ENCODE measurements at regions not wholly inside any gene's neighbourhood (a gene's known extent, or its start where the extent isn't known, plus 50 kb on each side); places are given as distances from the start of the nearest gene placed in this dataset.
A peak's percentile ranks its signal among the peaks of the same experiment; 100 is the strongest.

GRCh38 chr4:36966756-36967460, 277.6 kb upstream of the NWD2 start:
- DNase-seq = peak; percentile 21

GRCh38 chr4:36979533-36979932, 265.0 kb upstream of the NWD2 start:
- no peak for DNase-seq

- DNase-seq = no peak
Observed at GRCh38 chr4:36990128-36990872, 254.2 kb upstream of the NWD2 start.

- DNase-seq = no peak
Observed at GRCh38 chr4:36997727-36998126, 246.8 kb upstream of the NWD2 start.

- no peak for DNase-seq
Observed at GRCh38 chr4:37000281-37000680, 244.3 kb upstream of the NWD2 start.

- no peak for DNase-seq
Observed at GRCh38 chr4:37001688-37002436, 242.7 kb upstream of the NWD2 start.

- DNase-seq = no peak
Observed at GRCh38 chr4:37002625-37003024, 241.9 kb upstream of the NWD2 start.

GRCh38 chr4:37008199-37008598, 236.3 kb upstream of the NWD2 start:
- DNase-seq = no peak

GRCh38 chr4:37014584-37014983, 230.0 kb upstream of the NWD2 start:
- DNase-seq = no peak

- no peak for DNase-seq
Observed at GRCh38 chr4:37015391-37015790, 229.2 kb upstream of the NWD2 start.

GRCh38 chr4:37023504-37023903, 221.0 kb upstream of the NWD2 start:
- DNase-seq = no peak

- DNase-seq = no peak
Observed at GRCh38 chr4:37023996-37024395, 220.5 kb upstream of the NWD2 start.

GRCh38 chr4:37040816-37041215, 203.7 kb upstream of the NWD2 start:
- DNase-seq = no peak

- DNase-seq = no peak
Observed at GRCh38 chr4:37043342-37043741, 201.2 kb upstream of the NWD2 start.

- no peak for DNase-seq
Observed at GRCh38 chr4:37051111-37051510, 193.4 kb upstream of the NWD2 start.

GRCh38 chr4:37051866-37052265, 192.7 kb upstream of the NWD2 start:
- DNase-seq = no peak

- no peak for DNase-seq
Observed at GRCh38 chr4:37054531-37055077, 189.9 kb upstream of the NWD2 start.

- DNase-seq = no peak
Observed at GRCh38 chr4:37058826-37059225, 185.7 kb upstream of the NWD2 start.

GRCh38 chr4:37066159-37066558, 178.4 kb upstream of the NWD2 start:
- no peak for DNase-seq

- DNase-seq = no peak
Observed at GRCh38 chr4:37068580-37068979, 176.0 kb upstream of the NWD2 start.

GRCh38 chr4:37070041-37070440, 174.5 kb upstream of the NWD2 start:
- peak; percentile 29 for DNase-seq

GRCh38 chr4:37071576-37071975, 173.0 kb upstream of the NWD2 start:
- no peak for DNase-seq

Measured in left kidney (tissue), 1 donor.